ENCODE measurements at regions not wholly inside any gene's neighbourhood (a gene's known extent, or its start where the extent isn't known, plus 50 kb on each side); places are given as distances from the start of the nearest gene placed in this dataset.

DNA sequence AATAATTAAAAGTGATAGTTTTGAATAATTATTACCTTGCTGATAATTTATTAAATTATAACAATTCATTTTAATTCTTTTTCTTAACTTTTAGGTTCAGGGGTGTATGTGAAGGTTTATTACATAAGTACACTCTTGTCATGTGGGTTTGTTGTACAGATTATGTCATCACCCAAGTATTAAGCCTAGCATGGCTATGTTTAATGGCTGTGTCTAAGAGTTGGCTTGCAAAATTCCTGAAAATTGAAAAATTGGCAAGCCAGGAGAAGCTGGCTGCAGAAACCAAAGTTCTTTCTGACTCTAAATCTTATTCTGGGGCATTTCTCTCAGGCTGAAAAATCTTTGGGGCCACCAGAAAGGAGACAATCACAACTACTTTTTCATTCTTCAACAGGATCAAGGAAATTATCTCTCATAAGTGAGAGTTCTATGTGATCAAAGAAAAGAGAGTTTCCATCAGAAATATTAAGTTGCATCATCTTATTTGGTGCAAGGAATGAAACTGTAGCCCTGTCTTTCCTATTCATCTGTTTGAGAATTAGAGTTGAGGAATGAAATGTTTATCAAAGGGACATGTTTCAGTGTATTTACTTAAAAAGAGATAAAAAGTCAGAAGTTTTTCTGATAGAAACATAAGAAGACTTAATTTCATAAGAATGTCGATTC lies 412.1 kb upstream of the CDH2 start:
- in situ Hi-C loops (cut with MboI), result no loop called here
- ChIA-PET POLR2A (no interaction called here), RAD21 (ENCODE audit: unreplicated experiment) (no interaction called here), CTCF (interaction anchor here (0.6 kb wide), 1 partner anchor 165 kb away, joined by 3 read pairs; no protein-coding TSS in a partner anchor), SMC1A (ENCODE audit: uncharacterized antibody, unreplicated experiment) (no interaction called here)
- 0% methylated on average over 1 of the region's 1 CpG for WGBS (ENCODE audit: insufficient coverage, insufficient replicate concordance, low lambda C conversion rate, missing lambda C conversion rate)
- no peak for ATAC-seq
- Histone ChIP-seq H3K27ac (ENCODE audit: control insufficient read depth, insufficient read depth) (no peak overlapping the region), H2AFZ (ENCODE audit: control insufficient read depth, low read depth, low read length) (no peak overlapping the region), H3K4me1 (ENCODE audit: control insufficient read depth, insufficient read depth, low read length) (no peaks in the 10 kb centered on the region), H3K4me2 (ENCODE audit: control insufficient read depth, insufficient read depth) (no peak overlapping the region), H3K36me3 (ENCODE audit: control insufficient read depth in 2 of 2, insufficient read depth in 2 of 2, low read length in 1 of 2) (no peaks in the 10 kb centered on the region), H4K20me1 (ENCODE audit: control insufficient read depth, insufficient read depth) (no peaks in the 10 kb centered on the region), H3K79me2 (ENCODE audit: control insufficient read depth, insufficient read depth, low read length) (no peaks in the 10 kb centered on the region), H3K27me3 (replicated peaks in 1 of 2; ENCODE audit: control insufficient read depth in 2 of 2, insufficient read depth in 2 of 2, low read length in 1 of 2) (no peaks in the 10 kb centered on the region), H3K9ac (ENCODE audit: control insufficient read depth, insufficient read depth, low read length) (no peak overlapping the region), H3K4me3 (no peak overlapping the region), H3K9me3 (replicated peaks; ENCODE audit: control insufficient read depth, insufficient read depth, low read length) (no peaks in the 10 kb centered on the region)
- no peak for DNase-seq (ENCODE audit: low read depth, low spot score)
- intact Hi-C loops (cut with micrococcal nuclease; ENCODE audit: unreplicated experiment), result no loop called here
- no peak for FAIRE-seq
- TF ChIP-seq RFX5 (IDR thresholded peaks at IDR 0.05; ENCODE audit: low read depth, low read length) (no peak), FOXK2 (IDR thresholded peaks at IDR 0.05) (no peak), MYC (IDR thresholded peaks at IDR 0.05; ENCODE audit: insufficient read depth, insufficient read length, insufficient replicate concordance, low read length, severe bottlenecking) (no peak), ATF7 (IDR thresholded peaks at IDR 0.05; ENCODE audit: low read depth) (no peak)
- BruUV-seq (replicated peaks), result no TSS peak

DNA sequence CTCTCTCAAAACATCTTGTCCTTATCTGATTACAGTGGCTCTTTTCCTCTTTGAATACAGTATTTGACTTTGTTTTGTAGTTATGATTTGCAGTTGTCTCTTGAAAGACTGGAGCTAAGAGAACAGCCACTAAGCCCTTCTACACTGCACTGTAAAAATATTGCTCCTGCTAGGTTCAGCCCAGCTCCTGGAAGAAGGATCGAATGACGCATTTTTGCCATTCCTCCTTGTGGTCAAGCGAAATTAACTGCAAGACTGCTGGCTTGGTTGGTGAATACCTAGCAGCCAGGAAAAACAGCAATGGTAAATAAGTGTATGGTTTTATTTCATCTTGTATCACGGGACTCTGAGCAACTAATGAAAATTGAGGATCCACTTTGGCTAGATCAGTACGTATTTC lies 407.8 kb upstream of the CDH2 start:
- WGBS (ENCODE audit: insufficient coverage, insufficient replicate concordance, low lambda C conversion rate, missing lambda C conversion rate), result 20% methylated on average over 5 of the region's 5 CpGs
- in situ Hi-C loops (cut with MboI), result no loop called here
- TF ChIP-seq FOXK2 (IDR thresholded peaks at IDR 0.05) (no peak), BHLHE40 (IDR thresholded peaks at IDR 0.05; ENCODE audit: borderline replicate concordance in 1 of 2, low read depth in 2 of 2, low read length in 1 of 2) (no peak), FOS (IDR thresholded peaks at IDR 0.05; ENCODE audit: borderline replicate concordance, extremely low read depth, insufficient read length) (no peak), MEF2A (IDR thresholded peaks at IDR 0.05; ENCODE audit: insufficient read depth, low read depth, low read length) (no peak), SIN3A (IDR thresholded peaks at IDR 0.05; ENCODE audit: low read depth, low read length) (no peak)
- TF ChIP-seq, protein P1, sequence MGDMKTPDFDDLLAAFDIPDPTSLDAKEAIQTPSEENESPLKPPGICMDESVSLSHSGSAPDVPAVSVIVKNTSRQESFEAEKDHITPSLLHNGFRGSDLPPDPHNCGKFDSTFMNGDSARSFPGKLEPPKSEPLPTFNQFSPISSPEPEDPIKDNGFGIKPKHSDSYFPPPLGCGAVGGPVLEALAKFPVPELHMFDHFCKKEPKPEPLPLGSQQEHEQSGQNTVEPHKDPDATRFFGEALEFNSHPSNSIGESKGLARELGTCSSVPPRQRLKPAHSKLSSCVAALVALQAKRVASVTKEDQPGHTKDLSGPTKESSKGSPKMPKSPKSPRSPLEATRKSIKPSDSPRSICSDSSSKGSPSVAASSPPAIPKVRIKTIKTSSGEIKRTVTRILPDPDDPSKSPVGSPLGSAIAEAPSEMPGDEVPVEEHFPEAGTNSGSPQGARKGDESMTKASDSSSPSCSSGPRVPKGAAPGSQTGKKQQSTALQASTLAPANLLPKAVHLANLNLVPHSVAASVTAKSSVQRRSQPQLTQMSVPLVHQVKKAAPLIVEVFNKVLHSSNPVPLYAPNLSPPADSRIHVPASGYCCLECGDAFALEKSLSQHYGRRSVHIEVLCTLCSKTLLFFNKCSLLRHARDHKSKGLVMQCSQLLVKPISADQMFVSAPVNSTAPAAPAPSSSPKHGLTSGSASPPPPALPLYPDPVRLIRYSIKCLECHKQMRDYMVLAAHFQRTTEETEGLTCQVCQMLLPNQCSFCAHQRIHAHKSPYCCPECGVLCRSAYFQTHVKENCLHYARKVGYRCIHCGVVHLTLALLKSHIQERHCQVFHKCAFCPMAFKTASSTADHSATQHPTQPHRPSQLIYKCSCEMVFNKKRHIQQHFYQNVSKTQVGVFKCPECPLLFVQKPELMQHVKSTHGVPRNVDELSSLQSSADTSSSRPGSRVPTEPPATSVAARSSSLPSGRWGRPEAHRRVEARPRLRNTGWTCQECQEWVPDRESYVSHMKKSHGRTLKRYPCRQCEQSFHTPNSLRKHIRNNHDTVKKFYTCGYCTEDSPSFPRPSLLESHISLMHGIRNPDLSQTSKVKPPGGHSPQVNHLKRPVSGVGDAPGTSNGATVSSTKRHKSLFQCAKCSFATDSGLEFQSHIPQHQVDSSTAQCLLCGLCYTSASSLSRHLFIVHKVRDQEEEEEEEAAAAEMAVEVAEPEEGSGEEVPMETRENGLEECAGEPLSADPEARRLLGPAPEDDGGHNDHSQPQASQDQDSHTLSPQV (IDR thresholded peaks at IDR 0.05), result no peak
- TF ChIP-seq, protein P2, sequence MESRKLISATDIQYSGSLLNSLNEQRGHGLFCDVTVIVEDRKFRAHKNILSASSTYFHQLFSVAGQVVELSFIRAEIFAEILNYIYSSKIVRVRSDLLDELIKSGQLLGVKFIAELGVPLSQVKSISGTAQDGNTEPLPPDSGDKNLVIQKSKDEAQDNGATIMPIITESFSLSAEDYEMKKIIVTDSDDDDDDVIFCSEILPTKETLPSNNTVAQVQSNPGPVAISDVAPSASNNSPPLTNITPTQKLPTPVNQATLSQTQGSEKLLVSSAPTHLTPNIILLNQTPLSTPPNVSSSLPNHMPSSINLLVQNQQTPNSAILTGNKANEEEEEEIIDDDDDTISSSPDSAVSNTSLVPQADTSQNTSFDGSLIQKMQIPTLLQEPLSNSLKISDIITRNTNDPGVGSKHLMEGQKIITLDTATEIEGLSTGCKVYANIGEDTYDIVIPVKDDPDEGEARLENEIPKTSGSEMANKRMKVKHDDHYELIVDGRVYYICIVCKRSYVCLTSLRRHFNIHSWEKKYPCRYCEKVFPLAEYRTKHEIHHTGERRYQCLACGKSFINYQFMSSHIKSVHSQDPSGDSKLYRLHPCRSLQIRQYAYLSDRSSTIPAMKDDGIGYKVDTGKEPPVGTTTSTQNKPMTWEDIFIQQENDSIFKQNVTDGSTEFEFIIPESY (IDR thresholded peaks at IDR 0.05), result no peak

More for the DNA sequence above, 407.8 kb upstream of the CDH2 start:
- Histone ChIP-seq H3K9me3 (replicated peaks; ENCODE audit: control insufficient read depth, insufficient read depth, low read length) (no peaks in the 10 kb centered on the region), H3K36me3 (ENCODE audit: control insufficient read depth in 2 of 2, insufficient read depth in 2 of 2, low read length in 1 of 2) (no peaks in the 10 kb centered on the region), H3K27me3 (replicated peaks in 1 of 2; ENCODE audit: control insufficient read depth in 2 of 2, insufficient read depth in 2 of 2, low read length in 1 of 2) (no peaks in the 10 kb centered on the region), H3K4me1 (ENCODE audit: control insufficient read depth, insufficient read depth, low read length) (no peaks in the 10 kb centered on the region), H4K20me1 (ENCODE audit: control insufficient read depth, insufficient read depth) (no peaks in the 10 kb centered on the region), H3K9ac (ENCODE audit: control insufficient read depth, insufficient read depth, low read length) (no peak overlapping the region), H3K79me2 (ENCODE audit: control insufficient read depth, insufficient read depth, low read length) (no peaks in the 10 kb centered on the region), H3K4me2 (ENCODE audit: control insufficient read depth, insufficient read depth) (no peak overlapping the region), H3K27ac (ENCODE audit: control insufficient read depth, insufficient read depth) (no peak overlapping the region), H2AFZ (ENCODE audit: control insufficient read depth, low read depth, low read length) (no peak overlapping the region), H3K4me3 (no peak overlapping the region)
- no peak for DNase-seq (ENCODE audit: low read depth, low spot score)
- intact Hi-C loops (cut with micrococcal nuclease; ENCODE audit: unreplicated experiment), result no loop called here
- SMC1A ChIA-PET (ENCODE audit: uncharacterized antibody, unreplicated experiment), result interaction anchor here (0.7 kb wide), 1 partner anchor 116 kb away, joined by 3 read pairs; no protein-coding TSS in a partner anchor
- no peak for ATAC-seq
- POLR2A ChIA-PET, result no interaction called here
- no peak for FAIRE-seq
- RAD21 ChIA-PET (ENCODE audit: unreplicated experiment), result no interaction called here
- CTCF ChIA-PET, result no interaction called here
- no TSS peak for BruUV-seq (replicated peaks)
